Thymus (tissue), 11 donors: ENCODE measurements at regions not wholly inside any gene's neighbourhood (a gene's known extent, or its start where the extent isn't known, plus 50 kb on each side); places are given as distances from the start of the nearest gene placed in this dataset.

Experiments
- DNase-seq, 9 donors: peaks; one replicate each; pipeline ENCODE4 v3.0.0-alpha.2; 2013; ENCODE audit warnings: low spot score in 9 of 9, low read depth in 6 of 9, missing footprints in 1 of 9
- H3K27ac ChIP-seq, 2 donors: one replicate each; pipeline ENCODE4 v1.5.1; 2013; ENCODE audit warnings: control low read depth in 1 of 2, low read depth in 1 of 2, low read length in 1 of 2, mild to moderate bottlenecking in 1 of 2, moderate library complexity in 1 of 2
- H3K27me3 ChIP-seq, 2 donors: one replicate each; pipeline ENCODE4 v1.5.1; 2013; ENCODE audit warnings: low read length in 1 of 2; ENCODE audit not compliant: control insufficient read depth in 2 of 2, insufficient read depth in 1 of 2
- H3K36me3 ChIP-seq, 2 donors: one replicate each; pipeline ENCODE4 v1.5.1; 2013; ENCODE audit warnings: low read length in 1 of 2, mild to moderate bottlenecking in 1 of 2, moderate library complexity in 1 of 2; ENCODE audit not compliant: control insufficient read depth in 2 of 2, insufficient read depth in 2 of 2
- H3K4me1 ChIP-seq, 2 donors: one replicate each; pipeline ENCODE4 v1.5.1; 2013; ENCODE audit warnings: low read length in 2 of 2; ENCODE audit not compliant: control insufficient read depth in 2 of 2, insufficient read depth in 2 of 2
- H3K4me3 ChIP-seq, 2 donors: one replicate each; pipeline ENCODE4 v1.5.1; 2013; ENCODE audit warnings: low read length in 2 of 2, control low read depth in 1 of 2, mild to moderate bottlenecking in 1 of 2
- H3K9me3 ChIP-seq, 2 donors: one replicate each; pipeline ENCODE4 v1.5.1; 2013; ENCODE audit warnings: low read length in 1 of 2, mild to moderate bottlenecking in 1 of 2; ENCODE audit not compliant: control insufficient read depth in 2 of 2, insufficient read depth in 1 of 2
- WGBS: extraction: QIAGEN DNeasy Blood & Tissue Kit; methylation state at CpG from one replicate; pipeline ENCODE4 v1.1.7; 2013; 5-methylcytosine and 5-hydroxymethylcytosine counted together
- donor health status: healthy.

DNA sequence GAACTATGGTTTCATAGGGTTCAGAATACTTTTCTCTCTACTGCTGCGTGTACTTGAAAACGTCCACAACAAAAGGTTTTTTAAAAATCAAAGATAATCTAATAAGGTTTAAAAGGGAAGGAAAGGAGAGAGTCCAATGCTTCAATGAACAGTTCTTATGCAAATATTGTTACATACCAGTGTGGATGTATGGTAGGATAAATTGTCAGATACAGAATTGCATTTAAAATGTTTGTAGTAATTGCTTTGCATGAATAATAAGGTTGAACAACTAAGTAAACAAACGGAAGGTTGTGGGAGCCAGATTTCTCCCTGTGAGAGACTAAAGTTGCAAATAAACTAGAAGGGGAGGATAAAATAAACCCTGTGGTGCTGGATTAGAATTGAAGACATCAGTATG lies 53.8 kb upstream of the RBBP8 start:
- no peak overlapping the region for H3K4me3 ChIP-seq
- no peak for DNase-seq
- no peaks in the 10 kb centered on the region for H3K36me3 ChIP-seq
- H3K27ac ChIP-seq: no peak overlapping the region
- H3K9me3 ChIP-seq: no peaks in the 10 kb centered on the region
- WGBS: 97% methylated on average over 3 of the region's 3 CpGs
- H3K27me3 ChIP-seq: no peaks in the 10 kb centered on the region
- no peaks in the 10 kb centered on the region for H3K4me1 ChIP-seq

DNA sequence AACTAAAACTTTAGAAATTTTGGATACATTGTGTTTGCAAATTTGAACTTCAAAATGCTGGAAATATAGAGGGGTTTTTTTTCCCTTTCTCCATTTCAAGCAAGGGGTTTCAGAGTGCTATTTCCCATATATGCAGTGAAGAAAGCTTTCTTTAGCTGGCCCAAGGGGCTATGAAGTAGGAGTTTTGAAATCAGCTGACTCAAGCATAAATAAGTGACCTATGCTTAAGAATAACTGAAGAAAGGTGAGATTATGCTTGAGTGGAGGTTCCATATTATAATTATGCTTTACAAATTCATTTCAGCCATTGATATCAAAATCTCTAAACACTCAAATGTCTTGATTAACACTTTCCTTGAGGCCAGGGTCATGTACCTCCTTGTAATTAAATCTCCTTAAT lies 51.0 kb upstream of the RBBP8 start:
- DNase-seq: no peak
- H3K4me1 ChIP-seq: no peaks in the 10 kb centered on the region

DNA sequence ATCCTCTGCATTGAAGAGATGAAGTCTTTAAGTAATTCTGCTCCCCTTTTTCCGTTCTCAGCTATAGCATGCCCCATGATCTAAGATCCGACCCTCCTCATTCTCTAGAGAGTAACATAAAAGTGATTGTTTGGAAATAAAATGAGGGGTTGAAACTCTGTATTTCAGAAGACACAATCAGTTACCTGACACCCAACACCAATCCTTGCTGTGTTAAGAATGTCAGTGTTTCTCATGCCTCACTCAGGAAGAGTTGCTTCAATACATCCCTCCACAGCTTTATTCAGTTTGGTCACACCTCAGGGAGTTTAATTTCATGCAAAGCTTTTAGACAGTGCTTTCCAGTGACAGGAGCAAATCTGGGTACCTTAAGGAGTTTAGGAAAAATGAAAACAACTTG lies 49.9 kb upstream of the RBBP8 start:
- no peaks in the 10 kb centered on the region for H3K27me3 ChIP-seq
- no peak overlapping the region for H3K27ac ChIP-seq
- no peak overlapping the region for H3K4me3 ChIP-seq
- no peak for DNase-seq
- no peaks in the 10 kb centered on the region for H3K4me1 ChIP-seq
- H3K9me3 ChIP-seq: peaks cover 0 to 7% of the 10 kb centered on the region in 2 donors
- H3K36me3 ChIP-seq: no peaks in the 10 kb centered on the region
- 92% methylated on average over 2 of the region's 2 CpGs for WGBS

More for the DNA sequence above, 51.0 kb upstream of the RBBP8 start:
- no peaks in the 10 kb centered on the region for H3K36me3 ChIP-seq
- no peak overlapping the region for H3K4me3 ChIP-seq
- peaks cover 0 to 7% of the 10 kb centered on the region in 2 donors for H3K9me3 ChIP-seq
- no peaks in the 10 kb centered on the region for H3K27me3 ChIP-seq
- H3K27ac ChIP-seq: no peak overlapping the region
